ENCODE measurements at regions not wholly inside any gene's neighbourhood (a gene's known extent, or its start where the extent isn't known, plus 50 kb on each side); places are given as distances from the start of the nearest gene placed in this dataset.

- TF ChIP-seq CTCF (IDR thresholded peaks at IDR 0.05) (no peak), EP300 (IDR thresholded peaks at IDR 0.05; ENCODE audit: low read depth) (no peak)
Measured at GRCh38 chr9:12054235-12054634, 639.0 kb upstream of the TYRP1 start.

Measured in transverse colon (tissue), 3 donors.